ENCODE measurements at regions not wholly inside any gene's neighbourhood (a gene's known extent, or its start where the extent isn't known, plus 50 kb on each side); places are given as distances from the start of the nearest gene placed in this dataset.

GRCh38 chr3:159455741-159456181 lies 532.9 kb upstream of the IL12A start:
- H3K9me2 ChIP-seq (ENCODE audit: insufficient read depth, low read length), result no peaks in the 10 kb centered on the region
- no peaks in the 10 kb centered on the region for H3F3A ChIP-seq (ENCODE audit: insufficient read depth, low read length, poor library complexity, severe bottlenecking)
- H4K20me1 ChIP-seq (ENCODE audit: insufficient read depth), result no peaks in the 10 kb centered on the region
- TF ChIP-seq REST (IDR thresholded peaks at IDR 0.05; ENCODE audit: borderline replicate concordance) (no peak), POLR2AphosphoS5 (IDR thresholded peaks at IDR 0.05) (no peak), TAF1 (IDR thresholded peaks at IDR 0.05; ENCODE audit: low read depth) (no peak), MXI1 (conservative IDR thresholded peaks at IDR 0.05; ENCODE audit: poor library complexity, severe bottlenecking) (no peak), CTCF (IDR thresholded peaks at IDR 0.05; ENCODE audit: poor library complexity, severe bottlenecking) (no peak), EZH2 (IDR thresholded peaks at IDR 0.05; ENCODE audit: borderline replicate concordance, insufficient read depth, low read length, poor library complexity, severe bottlenecking) (no peak), RAD21 (conservative IDR thresholded peaks at IDR 0.05) (no peak), SMC3 (conservative IDR thresholded peaks at IDR 0.05; ENCODE audit: poor library complexity) (no peak), EP300 (conservative IDR thresholded peaks at IDR 0.05; ENCODE audit: poor library complexity, severe bottlenecking) (no peak)
- H3K36me3 ChIP-seq (ENCODE audit: insufficient read depth, low read length), result no peaks in the 10 kb centered on the region
- H3K79me2 ChIP-seq (replicated peaks; ENCODE audit: insufficient read depth, low read length), result no peaks in the 10 kb centered on the region
- H3K9me3 ChIP-seq (ENCODE audit: low read length), result no peaks in the 10 kb centered on the region
- H3K27me3 ChIP-seq (ENCODE audit: insufficient read depth, low read depth, low read length), result no peaks in the 10 kb centered on the region
- no peak overlapping the region for H2AFZ ChIP-seq (ENCODE audit: low read depth, low read length)
- H3K27ac ChIP-seq (ENCODE audit: low read length), result no peak overlapping the region
- H3K4me3 ChIP-seq (ENCODE audit: low read length), result no peak overlapping the region
- no peak overlapping the region for H3K4me2 ChIP-seq (ENCODE audit: low read length)
- no peak overlapping the region for H3K9ac ChIP-seq (ENCODE audit: low read length)

GRCh38 chr3:159458010-159458409 lies 530.6 kb upstream of the IL12A start:
- Histone ChIP-seq H3K9ac (ENCODE audit: low read length) (no peak overlapping the region), H3K79me2 (replicated peaks; ENCODE audit: insufficient read depth, low read length) (no peaks in the 10 kb centered on the region), H3F3A (ENCODE audit: insufficient read depth, low read length, poor library complexity, severe bottlenecking) (no peaks in the 10 kb centered on the region), H2AFZ (ENCODE audit: low read depth, low read length) (no peak overlapping the region), H3K4me2 (ENCODE audit: low read length) (no peak overlapping the region), H3K36me3 (ENCODE audit: insufficient read depth, low read length) (no peaks in the 10 kb centered on the region), H3K27ac (ENCODE audit: low read length) (no peak overlapping the region), H3K4me3 (ENCODE audit: low read length) (no peak overlapping the region), H3K27me3 (ENCODE audit: insufficient read depth, low read depth, low read length) (no peaks in the 10 kb centered on the region), H3K9me2 (ENCODE audit: insufficient read depth, low read length) (no peaks in the 10 kb centered on the region), H3K9me3 (ENCODE audit: low read length) (no peaks in the 10 kb centered on the region), H4K20me1 (ENCODE audit: insufficient read depth) (no peaks in the 10 kb centered on the region)
- TF ChIP-seq RAD21 (conservative IDR thresholded peaks at IDR 0.05) (no peak), EZH2 (IDR thresholded peaks at IDR 0.05; ENCODE audit: borderline replicate concordance, insufficient read depth, low read length, poor library complexity, severe bottlenecking) (no peak), POLR2AphosphoS5 (IDR thresholded peaks at IDR 0.05) (no peak), CTCF (IDR thresholded peaks at IDR 0.05; ENCODE audit: poor library complexity, severe bottlenecking) (no peak)

Data from neural cell (in vitro differentiated cells).